WTC11 (cell line): ENCODE measurements at regions not wholly inside any gene's neighbourhood (a gene's known extent, or its start where the extent isn't known, plus 50 kb on each side); places are given as distances from the start of the nearest gene placed in this dataset.
A peak's percentile ranks its signal among the peaks of the same experiment; 100 is the strongest.

Source experiments
- ATF1 ChIP-seq: sonication (generic); formaldehyde crosslinking; IDR thresholded peaks from 2 replicates; pipeline ENCODE4 v1.8.1; 2023; ENCODE audit warnings: mild to moderate bottlenecking, moderate library complexity, missing genetic modification reagents
- E2F4 ChIP-seq: sonication (generic); formaldehyde crosslinking; IDR thresholded peaks from 2 replicates; pipeline ENCODE4 v1.8.1; 2022; ENCODE audit warnings: low read depth, mild to moderate bottlenecking, moderate library complexity, missing genetic modification reagents, borderline replicate concordance
- FOXP4 ChIP-seq: sonication (generic); formaldehyde crosslinking; IDR thresholded peaks from 2 replicates; pipeline ENCODE4 v1.8.0; 2022; ENCODE audit warnings: mild to moderate bottlenecking, missing genetic modification reagents
- JUN ChIP-seq: sonication (generic); formaldehyde crosslinking; IDR thresholded peaks from 2 replicates; pipeline ENCODE4 v1.8.0; 2023; ENCODE audit warnings: mild to moderate bottlenecking, missing genetic modification reagents
- OVOL2 ChIP-seq: fragments of 250-450 bp; sonication (Bioruptor Pico); IDR thresholded peaks from 2 replicates; pipeline ENCODE4 v1.9.0; 2021; ENCODE audit warnings: mild to moderate bottlenecking, borderline replicate concordance
- TEAD1 ChIP-seq: sonication (generic); formaldehyde crosslinking; IDR thresholded peaks from 2 replicates; pipeline ENCODE4 v1.8.0; 2022; ENCODE audit warnings: mild to moderate bottlenecking, missing genetic modification reagents
- ZBTB43 ChIP-seq: sonication (generic); formaldehyde crosslinking; IDR thresholded peaks from 2 replicates; pipeline ENCODE4 v1.8.1; 2023; ENCODE audit warnings: mild to moderate bottlenecking, missing genetic modification reagents
- TF ChIP-seq, protein P1 (sequence below): sonication (generic); formaldehyde crosslinking; IDR thresholded peaks from 2 replicates; pipeline ENCODE4 v1.8.1; 2023; ENCODE audit warnings: mild to moderate bottlenecking, missing genetic modification reagents, moderate library complexity
- TF ChIP-seq, protein P2 (sequence below): fragments of 200-600 bp; IDR thresholded peaks from 2 replicates; pipeline ENCODE4 v1.8.0; 2022; ENCODE audit warnings: antibody characterized with exemption
- TF ChIP-seq, protein P3 (sequence below): sonication (generic); formaldehyde crosslinking; IDR thresholded peaks from 2 replicates; pipeline ENCODE4 v1.8.1; 2023; ENCODE audit warnings: mild to moderate bottlenecking, moderate library complexity, missing genetic modification reagents
- TF ChIP-seq, protein P4 (sequence below): sonication (generic); formaldehyde crosslinking; IDR thresholded peaks from 2 replicates; pipeline ENCODE4 v1.8.1; 2022; ENCODE audit warnings: mild to moderate bottlenecking, missing genetic modification reagents, moderate library complexity, borderline replicate concordance

DNA sequence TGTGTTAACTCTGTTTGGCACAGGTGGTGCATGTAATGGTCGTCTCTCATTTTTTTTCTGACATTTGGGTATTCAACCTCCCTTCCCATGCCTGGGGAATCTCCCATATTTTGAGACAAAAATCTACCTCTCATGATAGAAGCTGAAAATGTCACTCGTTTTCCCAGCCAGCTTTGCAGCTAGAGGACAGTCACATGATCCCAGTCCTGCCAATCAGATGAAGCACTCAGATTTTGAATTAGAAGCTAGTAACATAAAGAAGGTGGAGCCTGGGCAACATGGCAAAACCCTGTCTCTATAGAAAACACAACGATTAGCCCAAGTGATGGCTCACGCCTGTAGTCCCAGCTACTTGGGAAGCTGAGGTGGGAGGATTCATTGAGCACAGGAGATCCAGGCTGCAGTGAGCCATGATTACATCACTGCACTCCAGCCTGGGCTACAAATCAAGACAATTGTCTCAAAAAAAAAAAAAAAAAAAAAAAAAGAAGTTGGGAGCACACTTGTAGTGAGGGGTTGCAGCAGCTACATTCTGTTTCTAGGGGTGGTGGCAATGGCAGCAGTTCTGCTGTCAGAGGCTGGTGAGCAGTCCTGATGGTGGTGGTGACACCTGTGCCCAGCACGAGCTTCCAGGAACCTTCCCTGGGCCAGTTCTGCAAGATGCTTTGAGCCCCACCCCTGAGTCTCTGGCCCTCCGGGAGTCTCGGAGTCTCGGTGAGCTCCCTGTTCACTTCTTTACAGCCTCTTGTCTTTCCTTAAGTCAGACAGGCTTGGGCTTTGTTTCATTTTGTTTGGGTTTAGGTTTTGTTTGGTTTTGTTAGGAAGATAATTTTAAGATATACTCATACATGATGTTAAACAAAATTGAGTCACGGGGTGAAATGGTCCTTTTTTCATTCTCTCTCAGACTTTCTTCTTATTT is 94.1 kb upstream of the KCNG1 start:
- TF ChIP-seq OVOL2 (CRISPR knock-in tag) (no peak), JUN (CRISPR knock-in tag) (no peak), ATF1 (no peak), ZBTB43 (no peak), FOXP4 (CRISPR knock-in tag) (no peak), E2F4 (CRISPR knock-in tag) (no peak), TEAD1 (CRISPR knock-in tag) (no peak)
- TF ChIP-seq, protein P1, sequence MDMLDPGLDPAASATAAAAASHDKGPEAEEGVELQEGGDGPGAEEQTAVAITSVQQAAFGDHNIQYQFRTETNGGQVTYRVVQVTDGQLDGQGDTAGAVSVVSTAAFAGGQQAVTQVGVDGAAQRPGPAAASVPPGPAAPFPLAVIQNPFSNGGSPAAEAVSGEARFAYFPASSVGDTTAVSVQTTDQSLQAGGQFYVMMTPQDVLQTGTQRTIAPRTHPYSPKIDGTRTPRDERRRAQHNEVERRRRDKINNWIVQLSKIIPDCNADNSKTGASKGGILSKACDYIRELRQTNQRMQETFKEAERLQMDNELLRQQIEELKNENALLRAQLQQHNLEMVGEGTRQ (CRISPR knock-in tag) = peak; percentile 27; the same call in 1 of the 2 replicates
- TF ChIP-seq, protein P2, sequence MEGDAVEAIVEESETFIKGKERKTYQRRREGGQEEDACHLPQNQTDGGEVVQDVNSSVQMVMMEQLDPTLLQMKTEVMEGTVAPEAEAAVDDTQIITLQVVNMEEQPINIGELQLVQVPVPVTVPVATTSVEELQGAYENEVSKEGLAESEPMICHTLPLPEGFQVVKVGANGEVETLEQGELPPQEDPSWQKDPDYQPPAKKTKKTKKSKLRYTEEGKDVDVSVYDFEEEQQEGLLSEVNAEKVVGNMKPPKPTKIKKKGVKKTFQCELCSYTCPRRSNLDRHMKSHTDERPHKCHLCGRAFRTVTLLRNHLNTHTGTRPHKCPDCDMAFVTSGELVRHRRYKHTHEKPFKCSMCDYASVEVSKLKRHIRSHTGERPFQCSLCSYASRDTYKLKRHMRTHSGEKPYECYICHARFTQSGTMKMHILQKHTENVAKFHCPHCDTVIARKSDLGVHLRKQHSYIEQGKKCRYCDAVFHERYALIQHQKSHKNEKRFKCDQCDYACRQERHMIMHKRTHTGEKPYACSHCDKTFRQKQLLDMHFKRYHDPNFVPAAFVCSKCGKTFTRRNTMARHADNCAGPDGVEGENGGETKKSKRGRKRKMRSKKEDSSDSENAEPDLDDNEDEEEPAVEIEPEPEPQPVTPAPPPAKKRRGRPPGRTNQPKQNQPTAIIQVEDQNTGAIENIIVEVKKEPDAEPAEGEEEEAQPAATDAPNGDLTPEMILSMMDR = no peak
- TF ChIP-seq, protein P3, sequence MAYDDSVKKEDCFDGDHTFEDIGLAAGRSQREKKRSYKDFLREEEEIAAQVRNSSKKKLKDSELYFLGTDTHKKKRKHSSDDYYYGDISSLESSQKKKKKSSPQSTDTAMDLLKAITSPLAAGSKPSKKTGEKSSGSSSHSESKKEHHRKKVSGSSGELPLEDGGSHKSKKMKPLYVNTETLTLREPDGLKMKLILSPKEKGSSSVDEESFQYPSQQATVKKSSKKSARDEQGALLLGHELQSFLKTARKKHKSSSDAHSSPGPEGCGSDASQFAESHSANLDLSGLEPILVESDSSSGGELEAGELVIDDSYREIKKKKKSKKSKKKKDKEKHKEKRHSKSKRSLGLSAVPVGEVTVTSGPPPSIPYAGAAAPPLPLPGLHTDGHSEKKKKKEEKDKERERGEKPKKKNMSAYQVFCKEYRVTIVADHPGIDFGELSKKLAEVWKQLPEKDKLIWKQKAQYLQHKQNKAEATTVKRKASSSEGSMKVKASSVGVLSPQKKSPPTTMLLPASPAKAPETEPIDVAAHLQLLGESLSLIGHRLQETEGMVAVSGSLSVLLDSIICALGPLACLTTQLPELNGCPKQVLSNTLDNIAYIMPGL = no peak
- TF ChIP-seq, protein P4, sequence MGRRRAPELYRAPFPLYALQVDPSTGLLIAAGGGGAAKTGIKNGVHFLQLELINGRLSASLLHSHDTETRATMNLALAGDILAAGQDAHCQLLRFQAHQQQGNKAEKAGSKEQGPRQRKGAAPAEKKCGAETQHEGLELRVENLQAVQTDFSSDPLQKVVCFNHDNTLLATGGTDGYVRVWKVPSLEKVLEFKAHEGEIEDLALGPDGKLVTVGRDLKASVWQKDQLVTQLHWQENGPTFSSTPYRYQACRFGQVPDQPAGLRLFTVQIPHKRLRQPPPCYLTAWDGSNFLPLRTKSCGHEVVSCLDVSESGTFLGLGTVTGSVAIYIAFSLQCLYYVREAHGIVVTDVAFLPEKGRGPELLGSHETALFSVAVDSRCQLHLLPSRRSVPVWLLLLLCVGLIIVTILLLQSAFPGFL = no peak
